ENCODE measurements at regions not wholly inside any gene's neighbourhood (a gene's known extent, or its start where the extent isn't known, plus 50 kb on each side); places are given as distances from the start of the nearest gene placed in this dataset.

DNA sequence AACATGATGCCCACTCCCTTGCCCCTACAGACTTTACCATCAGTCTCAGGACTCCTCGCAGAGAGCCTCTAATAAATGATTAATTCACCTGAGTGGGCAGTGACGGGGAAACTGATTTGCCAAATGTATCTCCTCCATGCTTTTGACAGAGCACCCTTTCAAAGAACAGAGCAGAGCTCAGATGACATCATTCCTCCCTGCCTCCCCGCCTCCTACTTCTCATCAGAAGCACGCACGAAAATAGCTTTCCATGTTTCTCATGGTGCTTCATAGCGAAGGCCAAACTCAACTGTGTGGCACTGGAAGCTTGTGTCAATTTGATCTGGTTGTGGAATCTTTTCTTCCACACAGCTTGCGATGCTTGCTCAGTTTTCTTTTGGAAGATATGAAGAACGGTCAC lies 442.5 kb downstream of the RPS24 start:
- TF ChIP-seq, protein P1, sequence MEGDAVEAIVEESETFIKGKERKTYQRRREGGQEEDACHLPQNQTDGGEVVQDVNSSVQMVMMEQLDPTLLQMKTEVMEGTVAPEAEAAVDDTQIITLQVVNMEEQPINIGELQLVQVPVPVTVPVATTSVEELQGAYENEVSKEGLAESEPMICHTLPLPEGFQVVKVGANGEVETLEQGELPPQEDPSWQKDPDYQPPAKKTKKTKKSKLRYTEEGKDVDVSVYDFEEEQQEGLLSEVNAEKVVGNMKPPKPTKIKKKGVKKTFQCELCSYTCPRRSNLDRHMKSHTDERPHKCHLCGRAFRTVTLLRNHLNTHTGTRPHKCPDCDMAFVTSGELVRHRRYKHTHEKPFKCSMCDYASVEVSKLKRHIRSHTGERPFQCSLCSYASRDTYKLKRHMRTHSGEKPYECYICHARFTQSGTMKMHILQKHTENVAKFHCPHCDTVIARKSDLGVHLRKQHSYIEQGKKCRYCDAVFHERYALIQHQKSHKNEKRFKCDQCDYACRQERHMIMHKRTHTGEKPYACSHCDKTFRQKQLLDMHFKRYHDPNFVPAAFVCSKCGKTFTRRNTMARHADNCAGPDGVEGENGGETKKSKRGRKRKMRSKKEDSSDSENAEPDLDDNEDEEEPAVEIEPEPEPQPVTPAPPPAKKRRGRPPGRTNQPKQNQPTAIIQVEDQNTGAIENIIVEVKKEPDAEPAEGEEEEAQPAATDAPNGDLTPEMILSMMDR (IDR thresholded peaks at IDR 0.05), result no peak
- no peak for TF ChIP-seq ZFX (IDR thresholded peaks at IDR 0.05; ENCODE audit: borderline replicate concordance)

Data from 22Rv1 (cell line).